ENCODE measurements at regions not wholly inside any gene's neighbourhood (a gene's known extent, or its start where the extent isn't known, plus 50 kb on each side); places are given as distances from the start of the nearest gene placed in this dataset.

DNA sequence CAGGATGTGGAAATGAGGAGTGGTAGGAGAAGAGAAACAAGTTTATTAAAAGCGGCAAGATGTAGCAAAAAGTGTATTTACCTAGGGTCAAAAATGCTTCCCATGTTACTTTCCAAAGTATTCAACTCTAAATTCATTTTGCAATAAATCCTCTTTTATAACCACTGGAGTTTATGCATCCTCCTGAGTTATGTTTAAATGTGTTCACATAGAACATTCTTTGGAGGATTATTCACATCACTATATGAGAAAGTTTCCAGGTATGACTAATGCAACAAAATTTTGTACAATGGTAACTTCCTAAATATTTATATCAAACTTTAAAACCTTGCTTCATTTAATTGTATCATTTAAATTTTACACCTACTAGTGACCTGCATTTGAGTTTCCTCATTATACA, 870.6 kb upstream of the SLIT2 start:
- DNase-seq: no peak

DNA sequence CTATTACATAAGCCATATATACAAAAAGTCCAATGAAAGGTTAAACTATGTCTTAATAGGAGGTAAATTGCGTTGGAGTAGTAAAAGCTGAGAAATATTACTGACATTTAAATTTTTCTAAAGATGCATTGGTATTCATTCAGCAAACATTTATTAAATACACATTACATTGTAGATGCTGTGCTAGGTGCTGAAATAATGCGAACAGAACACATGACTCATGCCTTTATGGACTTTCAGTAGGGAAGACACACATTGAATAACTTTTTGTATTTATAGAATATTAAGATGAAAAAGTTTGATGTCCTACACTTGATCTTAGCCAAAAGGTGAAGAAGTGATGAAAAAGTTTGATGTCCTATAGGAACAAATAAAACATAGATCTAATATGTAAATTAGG, 871.1 kb upstream of the SLIT2 start:
- DNase-seq: no peak

GRCh38 chr4:19379191-19379708, 872.5 kb upstream of the SLIT2 start:
- no peak for DNase-seq

- no peak for DNase-seq
Observed at GRCh38 chr4:19375931-19376330, 875.8 kb upstream of the SLIT2 start.

DNA sequence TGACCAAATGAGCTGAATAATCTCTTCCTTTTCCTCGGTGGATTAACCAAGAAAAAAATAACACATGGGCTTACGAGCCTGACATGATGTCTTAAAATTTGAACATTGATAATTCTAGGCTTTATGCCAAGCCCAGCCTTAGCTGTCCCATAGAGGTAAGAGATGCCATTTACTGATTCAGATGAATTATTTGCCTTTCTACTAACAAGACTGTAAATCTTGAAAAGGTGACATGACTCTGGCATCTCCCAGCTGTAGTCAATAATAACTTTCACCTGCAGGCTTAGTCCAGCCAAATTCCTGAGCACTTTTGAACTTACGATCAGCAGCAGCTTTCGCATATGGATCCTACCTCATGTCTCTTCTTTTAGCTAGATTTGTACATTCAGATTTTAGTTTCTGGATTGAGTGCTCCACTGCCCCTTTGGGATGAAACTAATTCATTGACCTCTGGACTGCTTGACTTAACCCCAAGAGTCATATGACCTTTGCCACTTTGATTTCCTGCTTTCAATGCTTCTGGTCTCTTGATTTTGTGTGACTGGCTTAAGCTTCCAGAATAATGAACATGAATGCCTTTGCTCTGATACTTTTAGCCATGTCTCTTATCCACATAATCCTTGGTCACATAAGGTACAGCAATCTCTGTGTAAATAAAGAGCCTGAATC, 876.4 kb upstream of the SLIT2 start:
- no peak for DNase-seq

DNA sequence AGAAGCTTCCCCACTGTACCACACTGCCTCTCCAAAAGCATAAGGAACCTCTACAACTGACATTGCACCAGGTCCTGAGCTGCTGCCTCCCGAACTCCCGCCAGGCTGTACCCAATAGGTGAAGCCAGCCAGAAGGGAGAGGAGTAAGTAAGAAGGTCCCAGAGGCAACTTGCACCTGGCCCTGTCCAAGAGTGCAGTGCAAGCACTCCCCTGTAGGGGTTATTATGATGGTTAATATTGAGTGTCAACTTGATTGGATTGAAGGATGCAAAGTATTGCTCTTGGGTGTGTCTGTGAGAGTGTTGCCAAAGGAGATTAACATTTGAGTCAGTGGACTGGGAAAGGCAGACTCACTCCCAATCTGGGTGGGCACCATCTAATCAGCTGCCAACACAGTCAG, 879.3 kb upstream of the SLIT2 start:
- DNase-seq: no peak

DNA sequence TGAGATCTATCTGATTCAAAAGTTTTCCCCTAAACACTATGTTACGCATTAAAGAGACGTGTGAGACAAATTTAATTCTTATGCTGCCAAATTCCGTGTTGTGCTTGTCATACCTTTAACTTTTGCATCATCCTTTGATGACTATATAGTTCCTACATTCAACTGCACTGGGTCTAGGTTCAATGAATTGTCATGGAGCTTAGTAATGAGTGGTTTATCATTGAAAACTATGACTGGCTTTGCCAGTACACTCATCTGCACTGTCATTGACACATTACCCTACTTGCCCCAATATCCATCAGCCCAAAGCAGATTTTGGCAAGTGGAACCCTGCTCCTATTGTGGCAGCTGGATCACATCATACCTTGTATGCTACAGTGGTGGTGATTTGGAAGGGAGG, 882.9 kb upstream of the SLIT2 start:
- DNase-seq: no peak

- DNase-seq: no peak
Observed at GRCh38 chr4:19366916-19367315, 884.8 kb upstream of the SLIT2 start.

- DNase-seq: no peak
Observed at GRCh38 chr4:19358015-19358414, 893.7 kb upstream of the SLIT2 start.

- no peak for DNase-seq
Observed at GRCh38 chr4:19349416-19349815, 902.3 kb upstream of the SLIT2 start.

DNA sequence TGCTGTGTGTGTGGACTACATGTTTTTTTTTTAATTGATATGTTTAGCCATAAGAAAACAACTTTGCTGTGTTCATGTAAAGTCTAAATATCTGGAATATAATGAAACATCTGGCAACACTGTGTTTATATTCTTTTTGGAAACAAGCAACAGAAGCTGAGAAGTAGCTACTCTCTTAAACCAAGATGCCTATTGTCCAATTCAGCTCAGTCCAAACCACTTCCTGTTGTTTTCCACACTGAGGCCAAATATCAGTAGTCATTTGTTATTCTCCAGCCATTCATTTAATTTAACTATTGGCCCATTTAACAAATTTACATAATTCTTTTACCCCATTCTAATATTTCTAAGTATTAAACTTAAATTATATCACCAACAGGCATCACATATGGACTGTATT, 903.0 kb upstream of the SLIT2 start:
- no peak for DNase-seq

DNA sequence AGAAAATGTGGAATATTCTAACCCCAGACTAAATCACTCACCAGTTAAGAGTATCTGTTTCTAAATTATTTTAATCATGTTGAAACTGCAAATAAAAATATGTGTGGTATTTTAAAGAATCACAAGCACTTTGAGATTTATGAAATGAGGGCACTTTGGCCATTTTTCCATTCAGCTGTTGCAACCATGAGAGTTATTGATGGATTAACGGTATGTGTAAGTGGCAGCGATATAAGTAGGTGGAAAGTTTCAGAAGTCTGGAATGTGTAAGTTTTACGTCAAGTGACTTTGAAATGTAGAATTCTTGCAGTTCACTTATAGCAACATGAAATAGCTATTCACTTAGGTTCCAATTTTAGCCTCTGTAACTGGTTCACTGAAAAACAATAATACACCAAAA, 905.1 kb upstream of the SLIT2 start:
- DNase-seq: no peak

- DNase-seq: no peak
Observed at GRCh38 chr4:19329631-19330030, 922.1 kb upstream of the SLIT2 start.

DNA sequence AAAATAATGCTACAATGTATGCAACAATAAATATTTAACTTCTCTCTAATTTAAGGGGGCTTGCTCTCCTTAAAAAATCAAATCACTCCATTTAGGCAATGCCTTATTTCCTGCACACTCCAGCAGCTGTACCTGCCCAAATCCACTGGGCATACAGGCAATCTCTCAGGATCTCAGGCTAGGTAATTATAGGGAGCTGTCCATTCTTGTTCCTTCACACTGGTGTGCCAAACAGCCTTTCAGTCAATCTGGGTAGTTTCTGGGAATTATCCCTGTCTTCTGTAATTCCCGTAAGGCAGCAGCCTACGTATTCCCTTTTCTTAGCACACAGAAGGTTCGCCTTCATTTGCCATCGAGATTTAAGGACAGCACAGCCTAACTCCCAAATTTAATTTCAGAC, 922.6 kb upstream of the SLIT2 start:
- no peak for DNase-seq

DNA sequence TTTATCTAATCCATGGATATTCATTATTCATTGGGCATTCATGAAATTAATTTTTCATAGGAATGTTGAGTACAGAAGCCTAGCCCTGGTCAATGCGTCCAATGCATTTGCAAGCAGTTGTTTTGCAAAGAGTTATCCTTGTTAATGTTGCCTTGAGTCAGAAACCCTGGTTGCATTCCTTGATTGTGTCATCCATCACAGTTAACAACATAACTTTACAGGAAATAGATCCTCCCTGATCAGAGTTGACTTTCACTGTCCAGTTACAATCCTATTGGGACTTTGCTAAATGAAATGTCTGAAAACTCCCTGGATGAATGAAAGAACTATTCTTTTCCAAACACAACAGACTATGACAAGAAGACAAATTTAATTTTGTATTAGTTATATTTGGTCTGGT, 924.3 kb upstream of the SLIT2 start:
- no peak for DNase-seq

DNA sequence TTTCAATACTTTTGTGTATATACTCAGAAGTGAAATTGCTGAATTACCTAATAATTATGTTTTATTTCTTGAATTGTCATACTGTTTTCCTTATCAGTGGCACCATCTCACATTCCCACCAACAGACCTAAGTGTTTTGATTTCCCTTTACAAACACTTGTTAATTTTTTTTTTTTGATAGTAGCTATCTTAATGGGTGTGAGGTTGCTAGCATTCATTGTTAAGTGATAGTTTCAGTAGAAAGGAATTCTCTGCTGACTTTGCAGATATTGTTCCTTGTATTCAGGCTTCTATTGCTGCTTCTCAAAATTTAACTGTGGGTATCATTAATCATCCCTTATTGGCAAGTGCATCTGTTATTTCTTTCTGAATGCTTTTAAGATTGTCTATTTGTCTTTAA, 927.5 kb upstream of the SLIT2 start:
- DNase-seq: no peak

DNA sequence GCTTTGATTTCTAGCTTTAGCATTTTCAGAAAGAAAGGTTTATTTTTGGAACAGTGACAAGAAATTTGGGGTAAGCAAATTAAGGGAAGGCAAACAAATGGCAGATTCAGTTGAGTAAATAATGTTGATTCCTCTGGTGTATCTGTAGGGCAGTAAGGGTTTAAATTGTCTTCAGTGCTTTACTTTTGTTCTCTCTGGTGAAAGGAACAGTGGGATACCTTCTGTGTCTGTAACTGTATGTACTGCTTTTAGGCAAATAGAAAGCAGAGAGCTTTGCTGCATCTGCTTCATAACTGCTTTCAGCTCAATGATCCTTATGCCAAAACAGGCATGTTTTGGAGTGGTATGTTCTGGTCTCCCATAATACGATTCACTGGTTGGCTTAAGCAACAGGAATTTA, 932.1 kb upstream of the SLIT2 start:
- DNase-seq: no peak

DNA sequence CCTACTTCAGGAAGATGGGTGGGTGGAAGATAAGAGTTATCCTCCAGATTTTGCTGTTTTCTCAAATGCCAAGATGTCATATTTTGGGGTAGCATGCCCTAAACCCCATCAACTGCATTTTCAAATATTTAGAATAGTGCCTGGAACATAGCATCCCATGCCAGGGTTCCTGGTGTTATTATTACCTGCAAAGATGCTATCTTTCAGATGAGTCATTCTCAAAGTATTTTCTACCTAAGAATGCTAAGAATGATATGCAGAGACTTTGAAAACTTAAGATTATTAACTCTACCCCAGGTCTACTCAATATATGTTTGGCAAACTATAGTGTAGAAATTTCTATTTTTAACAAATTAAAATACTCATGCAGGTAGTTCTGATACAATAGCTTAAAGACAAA, 934.3 kb upstream of the SLIT2 start:
- no peak for DNase-seq

DNA sequence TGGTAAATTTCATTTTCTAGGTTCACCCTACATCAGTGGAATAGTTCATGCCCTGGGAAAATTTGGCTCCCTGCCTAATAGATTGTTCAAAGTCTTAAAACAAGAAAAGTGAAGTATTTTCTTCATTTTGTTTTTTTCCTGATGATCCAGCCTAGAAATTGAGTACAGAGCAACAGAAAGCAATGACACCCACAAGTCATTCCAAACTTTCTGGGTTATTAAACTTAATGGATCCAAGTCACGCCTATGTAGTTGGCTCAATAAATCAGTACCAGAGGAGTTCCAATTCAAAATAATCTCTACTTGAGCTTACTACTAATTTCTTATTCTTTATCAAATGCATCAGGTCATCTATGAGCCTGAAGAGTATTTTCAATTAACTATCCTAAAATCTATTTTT, 937.6 kb upstream of the SLIT2 start:
- DNase-seq: no peak

DNA sequence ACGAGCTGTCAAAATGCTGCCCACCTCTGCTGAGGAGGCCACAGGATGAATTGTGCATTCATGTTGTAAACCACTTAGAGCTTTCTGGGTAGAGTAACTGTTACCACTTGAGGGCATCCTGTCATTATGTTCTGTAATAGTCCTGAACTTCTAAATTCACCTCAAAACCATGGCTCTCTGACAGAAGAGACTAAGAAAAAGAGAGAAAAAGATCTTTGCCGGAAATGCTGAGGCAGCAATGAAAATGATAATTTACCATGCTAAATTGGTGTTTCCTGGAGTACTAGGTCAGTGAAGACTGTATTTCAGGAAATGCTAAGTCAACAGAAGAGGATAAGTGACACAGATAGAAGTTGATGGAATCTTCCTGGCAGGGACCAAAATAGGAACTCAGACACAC, 942.3 kb upstream of the SLIT2 start:
- DNase-seq: no peak

DNA sequence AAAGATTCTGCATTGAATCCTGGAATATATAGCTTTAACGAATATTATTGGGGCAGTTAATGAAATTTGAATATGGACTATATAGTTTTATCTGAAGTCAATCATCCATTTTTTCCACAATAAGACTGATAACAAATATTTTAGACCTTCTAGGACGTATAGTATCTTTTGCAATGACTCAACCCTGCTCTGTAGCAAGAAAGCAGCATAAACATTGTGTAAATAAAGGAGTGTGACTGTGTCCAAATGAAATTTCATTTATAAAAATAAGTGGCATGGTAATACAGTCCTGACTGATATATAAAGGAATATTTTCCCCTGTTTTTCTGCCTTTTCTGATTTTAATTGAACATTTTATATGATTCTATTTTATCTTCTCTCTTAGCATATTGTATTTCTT, 947.7 kb upstream of the SLIT2 start:
- DNase-seq: no peak

GRCh38 chr4:19301527-19301926, 950.2 kb upstream of the SLIT2 start:
- DNase-seq: no peak

DNA sequence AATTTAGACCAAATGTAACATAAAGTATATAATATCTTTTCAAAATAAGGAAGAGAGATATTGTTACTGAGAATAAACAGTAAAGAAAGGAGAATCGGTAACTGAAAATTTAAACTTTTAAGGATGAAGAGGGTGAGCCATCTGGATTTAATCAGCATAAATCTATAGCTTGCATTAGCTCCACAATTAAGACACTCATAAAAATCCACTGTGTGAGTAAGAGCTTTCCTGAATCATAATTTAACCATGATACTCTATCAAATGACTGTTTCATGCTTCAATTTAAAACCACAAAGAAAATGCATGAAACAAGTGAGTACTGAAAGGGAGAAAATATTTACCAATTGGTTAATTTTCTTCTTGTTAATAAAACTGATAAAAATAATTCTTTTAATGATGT, 951.5 kb upstream of the SLIT2 start:
- no peak for DNase-seq

DNA sequence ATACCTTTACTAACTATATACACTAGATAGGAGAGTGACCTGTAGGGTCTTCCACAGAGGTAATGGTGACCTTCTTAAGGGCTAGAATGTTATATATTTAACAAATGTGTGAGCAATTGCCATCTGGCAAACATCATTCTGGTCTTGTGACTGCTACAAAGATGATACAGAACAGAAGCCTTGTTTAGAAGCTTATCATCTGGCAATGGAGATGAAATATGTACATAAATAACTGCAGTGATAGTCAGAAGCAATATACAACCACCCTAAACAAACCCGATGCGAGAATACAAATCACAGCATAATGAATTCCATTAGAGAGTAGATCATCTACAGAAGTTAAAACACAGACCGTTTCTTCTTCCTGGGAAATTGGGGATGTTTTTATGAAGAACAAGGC, 952.7 kb upstream of the SLIT2 start:
- no peak for DNase-seq

- no peak for DNase-seq
Observed at GRCh38 chr4:19293781-19294180, 957.9 kb upstream of the SLIT2 start.

DNA sequence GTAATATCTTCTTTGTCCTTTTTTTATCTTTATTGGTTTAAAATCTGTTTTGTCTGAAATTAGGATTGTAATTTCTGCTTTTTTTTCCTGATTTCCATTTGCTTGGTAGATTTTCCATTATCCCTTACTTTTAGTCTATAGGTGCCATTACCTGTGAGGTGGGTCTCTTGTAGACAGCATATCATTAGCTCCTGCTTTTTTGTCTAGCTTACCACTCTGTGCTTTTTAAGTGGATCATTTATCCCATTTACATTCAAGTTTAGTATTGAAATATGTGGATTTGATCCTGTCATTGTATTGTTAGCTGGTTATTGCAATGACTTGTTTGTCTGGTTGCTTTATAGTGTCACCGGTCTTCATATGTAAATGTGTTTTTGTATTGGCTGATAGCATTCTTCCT, 958.6 kb upstream of the SLIT2 start:
- no peak for DNase-seq
